H1 (cell line): ENCODE measurements at regions not wholly inside any gene's neighbourhood (a gene's known extent, or its start where the extent isn't known, plus 50 kb on each side); places are given as distances from the start of the nearest gene placed in this dataset.

Experiments
- CTCF ChIA-PET: fragments of 300-600 bp; sonication (Branson Sonifier 250); formaldehyde crosslinking; loops from one replicate; lab custom pipeline; 2021; ENCODE audit not compliant: partially characterized antibody; lab: Charles Lee
- POLR2A ChIA-PET: fragments of 300-600 bp; sonication (Branson Sonifier 250); formaldehyde crosslinking; loops from one replicate; lab custom pipeline; 2021; ENCODE audit warnings: inconsistent platforms; ENCODE audit not compliant: partially characterized antibody; lab: Charles Lee
- DNase-seq, 2 experiments: peaks; one replicate each; pipeline versions ENCODE4 v3.0.0 to v3.0.0-alpha.2; 2010 to 2022; ENCODE audit warnings: low spot score in 2 of 2, low read depth in 1 of 2, mixed read lengths in 1 of 2
- FAIRE-seq: peaks from 2 replicates; lab custom pipeline; 2011; peaks lifted over from hg19 to GRCh38; lab: Jason Lieb, UNC
- H2AFZ ChIP-seq: 2 replicates; pipeline ENCODE4 v1.8.1; 2012; ENCODE audit warnings: low read length, inconsistent platforms
- H2AK5ac ChIP-seq: 2 replicates; pipeline ENCODE4 v1.6.1; 2013; ENCODE audit warnings: low read depth, low read length
- H2BK120ac ChIP-seq: replicated peaks from 2 replicates; pipeline ENCODE3; 2013; ENCODE audit warnings: low read depth, low read length, inconsistent platforms
- H2BK12ac ChIP-seq: 2 replicates; pipeline ENCODE4 v1.6.1; 2013; ENCODE audit warnings: low read depth, low read length
- H2BK15ac ChIP-seq: 2 replicates; pipeline ENCODE4 v1.6.1; 2013; ENCODE audit warnings: low read length
- H2BK20ac ChIP-seq: 2 replicates; pipeline ENCODE4 v1.6.1; 2013; ENCODE audit warnings: low read length
- H2BK5ac ChIP-seq: 2 replicates; pipeline ENCODE4 v1.6.1; 2013; ENCODE audit warnings: low read depth, low read length
- H3K14ac ChIP-seq: 2 replicates; pipeline ENCODE4 v1.6.1; 2013; ENCODE audit warnings: inconsistent platforms; ENCODE audit not compliant: insufficient read length
- H3K18ac ChIP-seq: 2 replicates; pipeline ENCODE4 v1.6.1; 2013; ENCODE audit warnings: low read length; ENCODE audit errors: extremely low read depth
- H3K23ac ChIP-seq: 2 replicates; pipeline ENCODE4 v1.6.1; 2013; ENCODE audit warnings: inconsistent platforms; ENCODE audit not compliant: insufficient read length
- H3K23me2 ChIP-seq: 2 replicates; pipeline ENCODE4 v1.6.1; 2013; ENCODE audit warnings: low read depth, low read length
- H3K27ac ChIP-seq: 2 replicates; pipeline ENCODE4 v1.6.1; 2011; ENCODE audit warnings: low read depth, low read length, inconsistent platforms
- H3K27me3 ChIP-seq, 4 experiments: replicated peaks in 1 of 4; 1 replicate in 1 of 4; 2 replicates in 3 of 4; pipeline versions ENCODE4 v1.6.1 to v1.8.1; 2011 to 2013; ENCODE audit warnings: low read length in 3 of 4, mild to moderate bottlenecking in 3 of 4, inconsistent platforms in 2 of 4, mixed read lengths in 2 of 4, moderate library complexity in 1 of 4; ENCODE audit not compliant: control insufficient read depth in 3 of 4, insufficient read depth in 3 of 4; ENCODE audit errors: extremely low read depth in 1 of 4
- H3K36me3 ChIP-seq, 4 experiments: 2 replicates each; pipeline versions ENCODE4 v1.6.1 to v1.8.1; 2011 to 2013; ENCODE audit warnings: mild to moderate bottlenecking in 4 of 4, low read length in 3 of 4, moderate library complexity in 2 of 4, control low read depth in 1 of 4, inconsistent platforms in 1 of 4; ENCODE audit not compliant: insufficient read depth in 4 of 4, control insufficient read depth in 2 of 4
- H3K4ac ChIP-seq: replicated peaks from 2 replicates; pipeline ENCODE3; 2013; ENCODE audit warnings: low read length, low read depth, mixed read lengths, inconsistent platforms; ENCODE audit not compliant: insufficient read length
- H3K4me1 ChIP-seq, 4 experiments: replicated peaks in 1 of 4; 1 replicate in 1 of 4; 2 replicates in 3 of 4; pipeline versions ENCODE4 v1.6.1 to v1.8.1; 2011 to 2013; ENCODE audit warnings: low read length in 3 of 4, inconsistent platforms in 2 of 4, mixed read lengths in 1 of 4; ENCODE audit not compliant: insufficient read depth in 4 of 4, control insufficient read depth in 3 of 4
- H3K4me2 ChIP-seq, 2 experiments: 2 replicates each; pipeline versions ENCODE4 v1.6.1 to v1.8.1; 2011 to 2013; ENCODE audit warnings: low read depth in 2 of 2, low read length in 2 of 2, control low read depth in 1 of 2, inconsistent platforms in 1 of 2, mild to moderate bottlenecking in 1 of 2; ENCODE audit not compliant: insufficient read depth in 1 of 2
- H3K4me3 ChIP-seq, 4 experiments: fragments of 200-600, 300-600 bp in 1 of 4; sonication (generic), shearing (Covaris generic), sonication (Bioruptor Twin) in 1 of 4; 2 replicates each; pipeline versions ENCODE4 v1.5.1 to v1.8.1; 2011 to 2016; ENCODE audit warnings: low read length in 4 of 4, low read depth in 3 of 4, control low read depth in 2 of 4, inconsistent platforms in 2 of 4, mild to moderate bottlenecking in 2 of 4, mixed read lengths in 1 of 4, moderate library complexity in 1 of 4; ENCODE audit not compliant: insufficient read depth in 2 of 4; ENCODE audit errors: extremely low read depth in 1 of 4
- H3K56ac ChIP-seq: replicated peaks from 2 replicates; pipeline ENCODE3; 2013; ENCODE audit warnings: low read depth, mild to moderate bottlenecking, mixed read lengths, low read length, inconsistent platforms; ENCODE audit not compliant: insufficient read length
- H3K79me1 ChIP-seq: 2 replicates; pipeline ENCODE4 v1.6.1; 2013; ENCODE audit warnings: low read depth, low read length, control low read depth
- H3K79me2 ChIP-seq, 2 experiments: 2 replicates each; pipeline versions ENCODE4 v1.6.1 to v1.8.1; 2012 to 2013; ENCODE audit warnings: low read length in 2 of 2, mild to moderate bottlenecking in 2 of 2, inconsistent platforms in 1 of 2; ENCODE audit not compliant: insufficient read depth in 2 of 2, control insufficient read depth in 1 of 2
- H3K9ac ChIP-seq, 4 experiments: replicated peaks in 1 of 4; 1 replicate in 1 of 4; 2 replicates in 3 of 4; pipeline versions ENCODE4 v1.6.1 to v1.8.1; 2011 to 2013; ENCODE audit warnings: low read depth in 3 of 4, low read length in 3 of 4, control low read depth in 2 of 4, mild to moderate bottlenecking in 2 of 4, moderate library complexity in 2 of 4, inconsistent platforms in 1 of 4; ENCODE audit errors: extremely low read depth in 1 of 4
- H3K9me3 ChIP-seq, 2 experiments: 2 replicates each; pipeline versions ENCODE4 v1.6.1 to v1.8.1; 2012 to 2013; ENCODE audit warnings: mild to moderate bottlenecking in 2 of 2, moderate library complexity in 2 of 2, control low read depth in 1 of 2, inconsistent platforms in 1 of 2, low read depth in 1 of 2, low read length in 1 of 2, mixed read lengths in 1 of 2; ENCODE audit not compliant: insufficient read depth in 2 of 2
- H4K20me1 ChIP-seq, 2 experiments: replicated peaks in 1 of 2; 2 replicates each; pipeline versions ENCODE3 to v1.8.1; 2011 to 2013; ENCODE audit warnings: inconsistent platforms in 2 of 2, low read length in 2 of 2, mild to moderate bottlenecking in 1 of 2; ENCODE audit not compliant: insufficient read depth in 2 of 2, control insufficient read depth in 1 of 2
- H4K5ac ChIP-seq: 2 replicates; pipeline ENCODE4 v1.6.1; 2013; ENCODE audit warnings: low read length, low read depth, mixed read lengths, inconsistent platforms; ENCODE audit not compliant: insufficient read length
- H4K8ac ChIP-seq: 2 replicates; pipeline ENCODE4 v1.8.0; 2013; ENCODE audit warnings: mild to moderate bottlenecking, moderate library complexity, low read length, inconsistent platforms; ENCODE audit not compliant: insufficient read depth; ENCODE audit errors: extremely low read depth
- H4K91ac ChIP-seq: replicated peaks from 2 replicates; pipeline ENCODE3; 2013; ENCODE audit warnings: low read length, mixed read lengths, inconsistent platforms; ENCODE audit not compliant: insufficient read length
- NANOG ChIP-seq: IDR thresholded peaks from 2 replicates; pipeline ENCODE4 v1.6.1; 2011; ENCODE audit warnings: low read length, low read depth, mild to moderate bottlenecking, inconsistent platforms; ENCODE audit not compliant: insufficient read depth, poor library complexity, severe bottlenecking
- SAP30 ChIP-seq: fragments of 300-600 bp; sonication (generic); IDR thresholded peaks from 2 replicates; pipeline ENCODE4 v1.7.1; 2012; ENCODE audit warnings: low read length, moderate library complexity, mild to moderate bottlenecking, inconsistent platforms; ENCODE audit not compliant: insufficient read depth, insufficient replicate concordance
- SP2 ChIP-seq: IDR thresholded peaks from 2 replicates; pipeline ENCODE4 v1.6.1; 2012; ENCODE audit warnings: mild to moderate bottlenecking, low read length, inconsistent platforms
- SRF ChIP-seq: IDR thresholded peaks from 2 replicates; pipeline ENCODE4 v1.6.1; 2011; ENCODE audit warnings: mild to moderate bottlenecking, low read depth, low read length, moderate library complexity
- WGBS, 2 experiments: shearing (Covaris generic) in 1 of 2; methylation state at CpG; one replicate each; pipeline versions ENCODE4 v1.1.6 to v1.1.7; 2013 to 2015; ENCODE audit warnings: low lambda C conversion rate in 2 of 2, mixed read lengths in 2 of 2, inconsistent platforms in 1 of 2, low coverage in 1 of 2, missing lambda C conversion rate in 1 of 2; ENCODE audit not compliant: insufficient replicate concordance in 2 of 2, insufficient coverage in 1 of 2, insufficient read length in 1 of 2; ENCODE audit errors: extremely low coverage in 1 of 2, missing lambda C conversion rate in 1 of 2; 5-methylcytosine and 5-hydroxymethylcytosine counted together

DNA sequence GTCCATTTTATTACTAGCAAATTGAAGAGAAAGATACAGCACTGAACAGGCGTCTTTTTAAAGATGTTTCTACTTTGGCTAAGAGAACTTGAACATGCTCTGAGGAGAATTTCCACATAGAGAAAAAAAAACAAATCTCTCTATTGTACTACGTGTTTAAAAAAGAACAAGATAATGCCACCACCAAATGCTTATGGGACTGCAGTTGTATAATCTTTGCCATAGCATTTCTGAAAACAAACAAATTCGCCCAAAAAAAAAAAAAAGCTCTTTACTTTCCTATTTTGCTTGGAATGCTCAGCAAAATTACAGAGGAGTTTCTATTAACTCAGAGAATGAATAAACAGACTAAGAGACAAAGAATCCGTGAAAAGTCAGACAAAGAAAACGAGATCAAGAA is 114.2 kb downstream of the CNTN3 start:
- 84% methylated on average over 5 of the region's 5 CpGs; no CpG with 5 or more reads in 1 of the 2 experiments for WGBS, 2 experiments
- Histone ChIP-seq H3K4me1 (no peaks in the 10 kb centered on the region), H2BK120ac (no peak overlapping the region), H4K5ac (no peak overlapping the region), H4K20me1 (no peaks in the 10 kb centered on the region), H4K8ac (no peak overlapping the region), H3K27me3 (no peaks in the 10 kb centered on the region), H3K9ac (no peak overlapping the region), H2BK5ac (no peak overlapping the region), H3K27ac (no peak overlapping the region), H4K91ac (no peak overlapping the region), H2BK12ac (no peak overlapping the region), H2BK20ac (no peak overlapping the region), H3K56ac (no peak overlapping the region), H2BK15ac (no peak overlapping the region), H2AK5ac (no peak overlapping the region), H3K36me3 (no peaks in the 10 kb centered on the region), H3K79me1 (no peaks in the 10 kb centered on the region), H3K4me3 (no peak overlapping the region), H3K79me2 (no peaks in the 10 kb centered on the region), H2AFZ (no peak overlapping the region), H3K4ac (no peak overlapping the region), H3K4me2 (no peak overlapping the region), H3K23ac (no peak overlapping the region), H3K23me2 (no peaks in the 10 kb centered on the region), H3K9me3 (no peaks in the 10 kb centered on the region), H3K14ac (no peak overlapping the region), H3K18ac (no peak overlapping the region)
- CTCF ChIA-PET: interaction anchor here (0.8 to 1.6 kb wide), 4 partner anchors 10 to 71 kb away, joined by 3 to 5 read pairs (median 4); no protein-coding TSS in a partner anchor
- FAIRE-seq (no peak), DNase-seq (no peak)
- POLR2A ChIA-PET: no interaction called here
- TF ChIP-seq SRF (no peak), SP2 (no peak), SAP30 (no peak), NANOG (no peak)
